ENCODE measurements at regions not wholly inside any gene's neighbourhood (a gene's known extent, or its start where the extent isn't known, plus 50 kb on each side); places are given as distances from the start of the nearest gene placed in this dataset.
"Not testable (repeated sequence)": the region's sequence is repeated elsewhere in the genome, so short reads cannot be mapped to it uniquely, and the experiment has no call there.

DNA sequence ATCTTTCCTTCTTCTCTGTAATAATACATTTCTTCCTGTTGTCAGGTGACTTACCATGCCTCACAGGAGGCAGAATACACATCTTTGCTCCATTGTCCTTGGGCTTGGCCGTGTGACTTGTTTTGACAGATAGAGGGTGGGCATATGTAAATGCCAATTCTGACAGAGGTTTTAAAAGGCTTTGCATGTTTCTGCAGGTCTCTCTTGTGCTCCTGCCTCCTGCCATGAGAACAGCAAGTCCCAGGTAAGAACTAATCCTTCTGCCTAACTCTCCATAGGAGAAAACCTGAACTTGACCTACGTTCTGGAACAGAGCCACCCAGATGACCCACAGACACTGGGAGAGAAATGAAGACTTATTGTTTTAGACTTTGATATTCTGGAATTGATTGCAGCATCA lies 88.7 kb upstream of the TNFSF11 start:
- no peak for DNase-seq

GRCh38 chr13:42486711-42487198 lies 87.2 kb upstream of the TNFSF11 start:
- no peak for DNase-seq

DNA sequence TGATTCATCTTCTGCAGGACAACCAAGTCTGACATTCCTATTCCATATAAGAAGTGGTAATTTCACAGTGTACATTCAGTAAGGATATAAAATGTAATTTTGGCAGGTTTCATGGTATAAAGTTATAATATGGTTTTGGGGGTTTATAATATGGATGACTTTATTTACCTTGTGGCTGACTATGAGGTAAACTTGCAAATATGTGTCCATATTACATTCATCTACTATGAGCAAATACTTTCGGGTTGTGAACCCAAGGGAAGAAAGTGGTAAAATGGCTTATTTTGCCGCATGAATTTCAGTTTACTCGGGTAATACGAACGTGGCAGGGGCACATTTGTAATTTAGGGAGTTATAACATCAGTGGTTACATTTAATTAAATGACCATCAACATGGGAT lies 86.7 kb upstream of the TNFSF11 start:
- no peak for DNase-seq

DNA sequence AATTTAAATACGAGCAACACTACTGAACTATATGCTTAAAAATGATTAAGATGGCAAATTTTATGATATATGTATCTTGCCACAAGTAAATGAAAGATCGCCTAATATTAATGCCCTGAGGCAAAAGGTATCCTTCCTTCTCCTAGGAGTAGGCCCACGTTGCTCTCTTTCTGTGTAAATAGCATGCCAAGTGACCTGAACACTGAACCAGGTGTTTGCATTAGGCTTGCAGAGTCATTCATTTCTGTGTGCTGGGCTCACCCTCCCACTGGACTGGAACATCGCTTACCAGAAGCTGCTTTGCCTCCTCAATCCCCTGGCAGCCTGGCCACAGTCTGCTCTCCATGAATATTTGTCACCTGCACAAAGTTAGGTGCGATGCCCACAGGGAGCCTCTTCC lies 83.3 kb upstream of the TNFSF11 start:
- no peak for DNase-seq

DNA sequence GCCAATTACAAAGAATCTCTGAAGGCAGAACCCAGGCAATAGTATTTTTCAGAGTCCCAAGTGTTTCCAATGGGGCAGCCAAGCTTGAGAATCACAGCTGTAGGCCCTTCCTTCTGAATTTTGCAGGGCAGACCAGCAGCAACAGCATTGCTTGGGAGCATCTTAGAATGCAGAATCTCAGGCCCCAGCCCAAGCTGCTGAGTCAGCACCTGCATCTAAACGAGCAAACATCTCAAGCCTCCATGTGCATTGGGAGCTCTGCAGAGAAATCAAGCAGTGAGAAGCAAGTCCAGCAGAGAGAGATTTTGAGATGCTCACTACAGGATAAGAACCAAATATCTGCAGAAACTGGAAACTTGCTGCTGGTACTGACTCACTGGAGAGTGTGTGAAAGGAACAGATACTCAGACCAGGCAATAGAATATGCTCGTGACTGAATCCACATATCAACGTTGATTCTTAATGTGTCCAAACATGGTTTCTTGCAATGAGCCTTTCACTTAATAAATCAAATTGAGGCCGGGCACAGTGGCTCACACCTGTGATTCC lies 81.5 kb upstream of the TNFSF11 start:
- no peak for DNase-seq

GRCh38 chr13:42494157-42494556 lies 79.8 kb upstream of the TNFSF11 start:
- no peak for DNase-seq

DNA sequence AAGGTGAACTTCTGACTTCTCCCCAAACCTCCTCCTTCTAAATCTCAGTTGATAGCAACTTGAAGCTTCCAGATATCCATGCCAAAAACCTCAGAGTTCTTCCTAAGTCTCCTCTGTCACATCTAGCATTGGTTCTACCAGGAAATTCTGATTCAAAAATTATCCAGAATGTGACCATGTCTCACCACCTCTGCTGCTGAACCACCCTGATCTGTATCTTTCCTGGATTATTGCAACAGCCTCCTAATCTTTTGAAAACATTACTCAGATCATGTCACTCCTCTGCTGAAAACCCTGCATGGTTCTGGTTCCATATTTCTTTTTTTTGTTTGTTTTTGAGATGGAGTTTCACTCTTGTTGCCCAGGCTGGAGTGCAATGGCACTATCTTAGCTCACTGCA lies 78.7 kb upstream of the TNFSF11 start:
- DNase-seq = no peak

DNA sequence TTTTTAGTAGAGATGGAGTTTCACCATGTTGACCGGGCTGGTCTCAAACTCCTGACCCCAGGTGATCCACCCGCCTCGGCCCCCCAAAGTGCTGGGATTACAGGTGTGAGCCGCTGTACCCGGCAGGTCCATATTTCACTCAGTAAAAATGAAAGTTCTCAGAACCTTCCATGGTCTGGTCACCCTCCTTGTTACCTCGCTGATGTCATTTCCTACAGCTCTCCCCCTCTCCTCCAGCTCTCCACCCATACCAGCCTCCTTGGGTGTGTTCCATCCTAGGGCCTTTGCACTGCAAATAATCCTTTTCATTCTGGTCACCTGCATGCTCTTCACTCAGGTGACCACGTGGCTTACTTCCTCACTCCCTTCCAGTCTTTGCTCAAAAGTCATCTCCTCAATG lies 78.2 kb upstream of the TNFSF11 start:
- no peak for DNase-seq

DNA sequence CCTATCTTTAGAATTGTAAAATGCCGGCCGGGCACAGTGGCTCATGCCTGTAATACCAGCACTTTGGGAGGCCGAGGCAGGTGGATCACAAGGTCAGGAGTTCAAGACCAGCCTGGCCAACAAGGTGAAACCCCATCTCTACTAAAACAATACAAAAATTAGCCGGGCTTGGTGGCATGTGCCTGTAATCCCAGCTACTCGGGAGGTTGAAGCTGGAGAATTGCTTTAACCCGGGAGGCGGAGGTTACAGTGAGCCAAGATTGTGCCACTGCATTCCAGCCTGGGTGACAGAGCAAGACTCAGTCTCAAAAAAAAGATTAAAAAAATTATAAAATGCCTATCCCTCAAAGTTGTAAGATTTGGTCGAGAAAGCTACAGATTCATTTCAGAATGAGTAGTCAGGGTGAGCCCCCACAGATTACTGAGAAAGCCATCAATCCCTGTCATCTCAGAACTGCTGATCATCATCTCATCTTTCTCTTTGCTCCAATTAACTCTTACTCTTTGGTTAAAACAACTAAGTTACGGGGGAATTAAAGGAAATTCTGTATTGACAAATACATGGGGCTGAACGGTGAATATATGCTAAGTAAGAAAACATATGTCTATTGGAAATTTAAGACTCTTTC lies 76.9 kb upstream of the TNFSF11 start:
- DNase-seq = not testable (repeated sequence)

DNA sequence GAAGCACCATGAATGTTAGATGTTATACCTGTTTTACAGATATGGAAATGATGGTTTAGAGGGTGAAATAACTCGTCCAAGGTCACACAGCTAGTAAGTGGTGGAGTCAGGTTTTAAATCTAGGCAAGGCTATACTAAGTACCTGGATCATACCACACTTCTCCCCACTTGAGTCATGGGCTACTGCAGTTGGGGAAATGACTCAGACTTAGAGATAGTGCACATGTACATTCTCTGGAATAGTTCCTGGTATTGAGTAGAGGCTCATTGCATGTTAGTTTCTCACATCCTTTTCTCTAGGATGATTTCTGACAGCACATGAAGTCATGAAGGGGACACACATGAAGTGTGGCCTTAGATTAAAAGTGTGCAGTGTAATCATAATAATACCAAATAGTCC lies 76.2 kb upstream of the TNFSF11 start:
- no peak for DNase-seq

GRCh38 chr13:42498521-42498920 lies 75.4 kb upstream of the TNFSF11 start:
- no peak for DNase-seq

Data from GOT3 (cell line).